GM23248 (cell line): ENCODE measurements at regions not wholly inside any gene's neighbourhood (a gene's known extent, or its start where the extent isn't known, plus 50 kb on each side); places are given as distances from the start of the nearest gene placed in this dataset.

ENCODE experiments used
- EZH2 ChIP-seq: fragments of 200-600 bp; sonication (generic); IDR thresholded peaks from 2 replicates; pipeline ENCODE4 v1.6.1; 2018; ENCODE audit warnings: antibody characterized with exemption, mild to moderate bottlenecking; ENCODE audit not compliant: insufficient read depth, poor library complexity, severe bottlenecking
- EZH2phosphoT487 ChIP-seq: fragments of 200-600 bp; sonication (generic); IDR thresholded peaks from 2 replicates; pipeline ENCODE4 v1.6.1; 2018; ENCODE audit warnings: antibody characterized with exemption, moderate library complexity, mild to moderate bottlenecking, low read depth; ENCODE audit not compliant: insufficient read depth

- TF ChIP-seq EZH2 (no peak), EZH2phosphoT487 (no peak)
Observed at GRCh38 chrX:75582511-75582910, 59.7 kb upstream of the ZDHHC15 start.
